ENCODE measurements at regions not wholly inside any gene's neighbourhood (a gene's known extent, or its start where the extent isn't known, plus 50 kb on each side); places are given as distances from the start of the nearest gene placed in this dataset.

- WGBS, 3 donors: 84 to 93% (median 88%) methylated on average over 3 of the region's 3 CpGs
These were observed 271.3 kb upstream of the FAT4 start for GRCh38 chr4:125043486-125043885.

GRCh38 chr4:125042041-125042440, 272.7 kb upstream of the FAT4 start:
- Histone ChIP-seq H3K27me3 (ENCODE audit: insufficient read depth in 3 of 3, low read length in 2 of 3) (no peaks in the 10 kb centered on the region), H3K36me3 (ENCODE audit: insufficient read depth in 1 of 2, low read depth in 1 of 2) (no peaks in the 10 kb centered on the region), H3K9me3 (no peaks in the 10 kb centered on the region), H3K4me3 (no peak overlapping the region), H3K4me1 (no peaks in the 10 kb centered on the region), H3K27ac (no peak overlapping the region)
- intact Hi-C loops (cut with DNase I): no loop called here
- WGBS, 3 donors: 71 to 77% (median 73%) methylated on average over 3 of the region's 3 CpGs
- DNase-seq (no peak), ATAC-seq (no peak)
- no peak for TF ChIP-seq CTCF (IDR thresholded peaks at IDR 0.05)

More at GRCh38 chr4:125043486-125043885, 271.3 kb upstream of the FAT4 start:
- H3K4me3 ChIP-seq: no peak overlapping the region
- no peaks in the 10 kb centered on the region for H3K36me3 ChIP-seq (ENCODE audit: insufficient read depth in 1 of 2, low read depth in 1 of 2)
- H3K4me1 ChIP-seq: no peaks in the 10 kb centered on the region
- no peak for DNase-seq
- no peaks in the 10 kb centered on the region for H3K9me3 ChIP-seq
- no peak overlapping the region for H3K27ac ChIP-seq
- intact Hi-C loops (cut with DNase I): no loop called here
- ATAC-seq: no peak
- TF ChIP-seq CTCF (IDR thresholded peaks at IDR 0.05): no peak
- no peaks in the 10 kb centered on the region for H3K27me3 ChIP-seq (ENCODE audit: insufficient read depth in 3 of 3, low read length in 2 of 3)

- 39 to 47% (median 43%) methylated on average over 3 of the region's 3 CpGs for WGBS, 3 donors
- DNase-seq (no peak), ATAC-seq (no peak)
- H3K27ac ChIP-seq: no peak overlapping the region
- H3K36me3 ChIP-seq (ENCODE audit: insufficient read depth in 1 of 2, low read depth in 1 of 2): no peaks in the 10 kb centered on the region
- no peaks in the 10 kb centered on the region for H3K9me3 ChIP-seq
- no peaks in the 10 kb centered on the region for H3K27me3 ChIP-seq (ENCODE audit: insufficient read depth in 3 of 3, low read length in 2 of 3)
- no peaks in the 10 kb centered on the region for H3K4me1 ChIP-seq
- no peak overlapping the region for H3K4me3 ChIP-seq
- TF ChIP-seq CTCF (IDR thresholded peaks at IDR 0.05): no peak
- intact Hi-C loops (cut with DNase I): no loop called here
These were observed 273.3 kb upstream of the FAT4 start for GRCh38 chr4:125041372-125041930.

- TF ChIP-seq CTCF (IDR thresholded peaks at IDR 0.05): no peak
- Histone ChIP-seq H3K4me1 (no peaks in the 10 kb centered on the region), H3K27ac (no peak overlapping the region), H3K27me3 (ENCODE audit: insufficient read depth in 3 of 3, low read length in 2 of 3) (no peaks in the 10 kb centered on the region), H3K9me3 (no peaks in the 10 kb centered on the region), H3K36me3 (ENCODE audit: insufficient read depth in 1 of 2, low read depth in 1 of 2) (no peaks in the 10 kb centered on the region), H3K4me3 (no peak overlapping the region)
- no peak for ATAC-seq
- intact Hi-C loops (cut with DNase I): no loop called here
- DNase-seq: no peak
- 73 to 83% (median 76%) methylated on average over 5 of the region's 5 CpGs for WGBS, 3 donors
These were observed 275.2 kb upstream of the FAT4 start for GRCh38 chr4:125039550-125039949.

GRCh38 chr4:125022855-125023501, 291.8 kb upstream of the FAT4 start:
- H3K27ac ChIP-seq: no peak overlapping the region
- 60 to 69% (median 60%) methylated on average over 6 of the region's 6 CpGs for whole genome bisulfite sequencing, 3 donors
- H3K27me3 ChIP-seq (ENCODE audit: insufficient read depth in 3 of 3, low read length in 2 of 3): no peaks in the 10 kb centered on the region

More at GRCh38 chr4:125022855-125023501, 291.8 kb upstream of the FAT4 start:
- intact Hi-C loops (cut with DNase I): no loop called here
- Histone ChIP-seq H3K4me1 (no peaks in the 10 kb centered on the region), H3K4me3 (no peak overlapping the region), H3K36me3 (ENCODE audit: insufficient read depth in 1 of 2, low read depth in 1 of 2) (no peaks in the 10 kb centered on the region), H3K9me3 (no peaks in the 10 kb centered on the region)
- ATAC-seq: no peak
- DNase-seq: no peak
- no peak for TF ChIP-seq CTCF (IDR thresholded peaks at IDR 0.05)

All from psoas muscle (tissue), 7 donors.